Coronary artery (tissue), 2 donors: ENCODE measurements at regions not wholly inside any gene's neighbourhood (a gene's known extent, or its start where the extent isn't known, plus 50 kb on each side); places are given as distances from the start of the nearest gene placed in this dataset.
A peak's percentile ranks its signal among the peaks of the same experiment; 100 is the strongest.

ENCODE experiments used
- DNase-seq: peaks from one replicate; pipeline ENCODE4 v3.0.0-alpha.2; 2017; ENCODE audit warnings: low spot score
- H3K27ac ChIP-seq, 2 donors: fragments of 200-600 bp; sonication (generic); one replicate each; pipeline ENCODE4 v1.5.1; 2016 to 2019
- H3K4me3 ChIP-seq: fragments of 200-600 bp; sonication (generic); 2 replicates; pipeline ENCODE4 v1.5.1; 2016; ENCODE audit warnings: mild to moderate bottlenecking, moderate library complexity
- TF ChIP-seq, protein P1 (sequence below): fragments of 200-600 bp; sonication (generic); IDR thresholded peaks from one replicate; pipeline ENCODE4 v1.5.1; 2019; ENCODE audit warnings: antibody characterized with exemption

DNA sequence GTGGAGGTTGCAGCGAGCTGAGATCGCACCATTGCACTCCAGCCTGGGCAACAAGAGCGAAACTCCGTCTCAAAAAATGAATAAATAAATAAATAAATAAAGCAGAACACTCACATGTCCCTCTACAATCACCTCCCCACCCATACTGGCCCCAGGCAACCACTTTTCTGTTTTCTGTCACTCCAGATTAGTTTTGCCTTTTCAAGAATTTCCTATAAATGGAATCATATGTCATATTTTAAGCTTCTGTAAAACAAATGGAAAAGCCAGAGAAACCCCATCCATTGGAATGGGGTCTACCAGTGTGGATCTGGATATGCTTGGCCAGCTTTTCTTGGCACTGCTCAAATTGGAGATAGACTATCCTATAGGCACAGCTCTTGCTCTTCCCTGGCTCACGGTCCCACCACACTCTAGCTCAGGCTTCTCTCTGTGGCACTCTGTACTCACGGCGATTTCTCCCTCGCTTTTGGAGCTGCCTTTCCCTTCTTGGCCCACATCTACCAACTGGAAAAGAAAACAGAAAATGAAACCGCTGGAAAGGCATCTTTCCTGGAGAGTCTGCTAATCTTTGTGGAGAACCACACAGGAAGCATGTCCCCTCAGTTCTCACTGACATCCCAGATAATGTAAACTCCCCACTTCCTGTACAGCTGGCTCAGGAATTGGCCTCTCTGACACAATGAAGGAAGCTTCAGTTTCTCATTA lies 210.1 kb downstream of the JCAD start:
- H3K4me3 ChIP-seq = peak overlapping the region; percentile 29
- H3K27ac ChIP-seq = peak overlapping the region; percentile 56 to 85
- DNase-seq = no peak
- TF ChIP-seq, protein P1, sequence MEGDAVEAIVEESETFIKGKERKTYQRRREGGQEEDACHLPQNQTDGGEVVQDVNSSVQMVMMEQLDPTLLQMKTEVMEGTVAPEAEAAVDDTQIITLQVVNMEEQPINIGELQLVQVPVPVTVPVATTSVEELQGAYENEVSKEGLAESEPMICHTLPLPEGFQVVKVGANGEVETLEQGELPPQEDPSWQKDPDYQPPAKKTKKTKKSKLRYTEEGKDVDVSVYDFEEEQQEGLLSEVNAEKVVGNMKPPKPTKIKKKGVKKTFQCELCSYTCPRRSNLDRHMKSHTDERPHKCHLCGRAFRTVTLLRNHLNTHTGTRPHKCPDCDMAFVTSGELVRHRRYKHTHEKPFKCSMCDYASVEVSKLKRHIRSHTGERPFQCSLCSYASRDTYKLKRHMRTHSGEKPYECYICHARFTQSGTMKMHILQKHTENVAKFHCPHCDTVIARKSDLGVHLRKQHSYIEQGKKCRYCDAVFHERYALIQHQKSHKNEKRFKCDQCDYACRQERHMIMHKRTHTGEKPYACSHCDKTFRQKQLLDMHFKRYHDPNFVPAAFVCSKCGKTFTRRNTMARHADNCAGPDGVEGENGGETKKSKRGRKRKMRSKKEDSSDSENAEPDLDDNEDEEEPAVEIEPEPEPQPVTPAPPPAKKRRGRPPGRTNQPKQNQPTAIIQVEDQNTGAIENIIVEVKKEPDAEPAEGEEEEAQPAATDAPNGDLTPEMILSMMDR = no peak

DNA sequence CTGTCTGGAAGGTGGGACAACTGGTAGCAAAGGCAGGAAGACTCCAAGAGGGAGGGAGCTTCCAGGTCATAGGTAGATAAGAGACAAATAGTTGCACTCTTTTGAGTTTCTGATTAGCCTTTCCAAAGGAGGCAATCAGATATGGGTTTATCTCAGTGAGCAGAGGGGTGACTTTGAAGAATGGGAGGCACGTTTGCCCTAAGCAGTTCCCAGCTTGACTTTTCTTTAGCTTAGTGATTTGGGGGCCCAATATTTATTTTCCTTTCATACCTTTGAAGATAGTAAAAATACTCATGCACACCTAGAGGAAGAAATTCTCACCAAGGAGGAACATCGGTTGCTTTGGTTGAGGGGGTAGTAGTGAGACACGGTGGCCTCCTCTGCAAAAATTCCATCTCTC lies 212.1 kb upstream of the SVIL start:
- Histone ChIP-seq H3K4me3 (no peak overlapping the region), H3K27ac (no peak overlapping the region)
- no peak for DNase-seq
- TF ChIP-seq, protein P1 = no peak

- Histone ChIP-seq H3K4me3 (no peak overlapping the region), H3K27ac (no peak overlapping the region)
- TF ChIP-seq, protein P1 = no peak
- no peak for DNase-seq
Observed at GRCh38 chr10:29845166-29845565, 210.4 kb upstream of the SVIL start.

GRCh38 chr10:29843143-29843542 lies 208.4 kb upstream of the SVIL start:
- Histone ChIP-seq H3K27ac (peak overlapping the region in 1 of 2 donors; percentile 29), H3K4me3 (no peak overlapping the region)
- TF ChIP-seq, protein P1 = no peak
- DNase-seq = no peak

GRCh38 chr10:29841724-29842649 lies 207.2 kb upstream of the SVIL start:
- H3K4me3 ChIP-seq = no peak overlapping the region
- peak overlapping the region; percentile 29 to 78 for H3K27ac ChIP-seq
- TF ChIP-seq, protein P1 = no peak
- peak; percentile 81 for DNase-seq

DNA sequence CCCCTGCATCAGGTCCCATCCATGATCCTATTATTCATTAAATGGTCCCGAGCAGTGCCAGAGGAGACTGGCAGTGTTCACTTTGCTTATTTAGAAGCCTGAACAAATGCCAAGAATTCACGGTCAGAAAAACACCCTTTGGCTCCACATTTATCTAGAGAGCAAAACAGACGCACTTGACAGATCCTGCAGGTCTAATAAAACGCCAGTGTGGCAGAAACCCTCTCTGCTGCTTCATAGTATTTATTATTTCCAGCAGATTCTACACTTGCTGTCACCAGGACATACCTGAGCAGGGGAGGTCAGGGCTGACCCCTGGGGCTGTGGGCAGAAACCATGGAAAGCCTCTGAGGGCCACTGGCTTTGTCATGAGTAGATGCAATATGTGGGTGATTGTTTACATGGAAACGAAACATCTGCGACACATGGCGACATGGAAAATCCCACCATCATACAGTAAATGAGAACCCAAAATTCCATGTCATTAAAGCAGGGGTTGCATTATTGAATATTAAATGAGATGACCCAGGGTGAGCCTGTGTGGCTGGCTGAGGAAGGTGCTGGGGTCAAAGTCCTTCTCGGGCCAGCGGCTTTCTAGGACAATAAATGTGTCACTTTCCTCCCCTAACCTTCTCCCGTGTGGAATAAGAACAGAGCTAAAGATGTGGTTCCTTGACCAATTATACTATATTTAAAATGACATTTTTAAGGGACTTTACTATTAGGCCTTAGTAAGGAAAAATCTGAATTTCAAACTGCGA lies 205.9 kb upstream of the SVIL start:
- no peak overlapping the region for H3K4me3 ChIP-seq
- TF ChIP-seq, protein P1 = no peak
- H3K27ac ChIP-seq = peak overlapping the region; percentile 29 to 78
- DNase-seq = no peak
